HEK293T (cell line): ENCODE measurements at regions not wholly inside any gene's neighbourhood (a gene's known extent, or its start where the extent isn't known, plus 50 kb on each side); places are given as distances from the start of the nearest gene placed in this dataset.

ENCODE experiments used
- ARNT ChIP-seq: fragments of 450-650 bp; IDR thresholded peaks from 2 replicates; pipeline ENCODE4 v1.6.1; 2017; ENCODE audit warnings: mild to moderate bottlenecking
- BHLHE40 ChIP-seq: fragments of 450-650 bp; IDR thresholded peaks from 2 replicates; pipeline ENCODE4 v1.6.1; 2016; ENCODE audit warnings: mild to moderate bottlenecking, moderate library complexity, borderline replicate concordance
- ELF4 ChIP-seq: fragments of 450-650 bp; IDR thresholded peaks from 2 replicates; pipeline ENCODE4 v1.6.1; 2017; ENCODE audit warnings: antibody characterized with exemption
- FOXA1 ChIP-seq: fragments of 450-650 bp; IDR thresholded peaks from 2 replicates; pipeline ENCODE4 v1.6.1; 2016; ENCODE audit warnings: mild to moderate bottlenecking
- L3MBTL2 ChIP-seq: fragments of 450-650 bp; conservative IDR thresholded peaks from 2 replicates; pipeline ENCODE4 v1.6.1; 2016; ENCODE audit warnings: mild to moderate bottlenecking
- NFRKB ChIP-seq: fragments of 450-650 bp; IDR thresholded peaks from 2 replicates; pipeline ENCODE4 v1.6.1; 2016; ENCODE audit warnings: mild to moderate bottlenecking, moderate library complexity
- SP1 ChIP-seq: fragments of 450-650 bp; IDR thresholded peaks from 2 replicates; pipeline ENCODE4 v1.6.1; 2017
- SUZ12 ChIP-seq: fragments of 450-650 bp; IDR thresholded peaks from 2 replicates; pipeline ENCODE4 v1.6.1; 2016; ENCODE audit warnings: mild to moderate bottlenecking
- TARDBP ChIP-seq: fragments of 450-650 bp; IDR thresholded peaks from 2 replicates; pipeline ENCODE4 v1.6.1; 2016

- no peak for TF ChIP-seq ELF4
- no peak for TF ChIP-seq BHLHE40
- no peak for TF ChIP-seq ARNT
- TF ChIP-seq NFRKB = no peak
- no peak for TF ChIP-seq SP1
- no peak for TF ChIP-seq FOXA1
- TF ChIP-seq SUZ12 = no peak
- TF ChIP-seq L3MBTL2 = no peak
- TF ChIP-seq TARDBP = no peak
Measured at GRCh38 chr6:110529907-110530306, 53.5 kb upstream of the SLC22A16 start.
